ENCODE measurements at regions not wholly inside any gene's neighbourhood (a gene's known extent, or its start where the extent isn't known, plus 50 kb on each side); places are given as distances from the start of the nearest gene placed in this dataset.
"Not testable (repeated sequence)": the region's sequence is repeated elsewhere in the genome, so short reads cannot be mapped to it uniquely, and the experiment has no call there.

GRCh38 chrX:142390998-142391397 lies 185.9 kb upstream of the MAGEC2 start:
- TF ChIP-seq SUZ12 (IDR thresholded peaks at IDR 0.05; ENCODE audit: extremely low read depth, insufficient read depth, insufficient read length); YY1 (IDR thresholded peaks at IDR 0.05; ENCODE audit: insufficient read depth, insufficient read length): not testable (repeated sequence)

Data from NT2/D1 (cell line).